ENCODE measurements at regions not wholly inside any gene's neighbourhood (a gene's known extent, or its start where the extent isn't known, plus 50 kb on each side); places are given as distances from the start of the nearest gene placed in this dataset.
A peak's percentile ranks its signal among the peaks of the same experiment; 100 is the strongest.

- Histone ChIP-seq H3K4me1 (ENCODE audit: insufficient read depth) (no peaks in the 10 kb centered on the region), H4K20me1 (ENCODE audit: insufficient read depth, poor library complexity, severe bottlenecking) (no peaks in the 10 kb centered on the region), H2AFZ (no peak overlapping the region), H3K36me3 (replicated peaks; ENCODE audit: insufficient read depth, low read depth) (no peaks in the 10 kb centered on the region), H3K79me2 (no peaks in the 10 kb centered on the region), H3K4me2 (no peak overlapping the region), H3K27me3 (no peaks in the 10 kb centered on the region), H3K9me3 (ENCODE audit: low read depth) (no peaks in the 10 kb centered on the region), H3K4me3 (no peak overlapping the region), H3K27ac (no peak overlapping the region), H3K9me2 (replicated peaks; ENCODE audit: insufficient read depth) (no peaks in the 10 kb centered on the region)
- no peak for DNase-seq (ENCODE audit: low spot score)
- no peak for TF ChIP-seq CTCF (IDR thresholded peaks at IDR 0.05; ENCODE audit: poor library complexity)
- no peak for TF ChIP-seq EZH2phosphoT487 (IDR thresholded peaks at IDR 0.05; ENCODE audit: low read depth, severe bottlenecking, unreplicated experiment)
- whole genome bisulfite sequencing (ENCODE audit: low lambda C conversion rate, missing lambda C conversion rate), result 91% methylated on average over 12 of the region's 12 CpGs
These were observed 114.9 kb upstream of the FBXL7 start for GRCh38 chr5:15385037-15385436.

GRCh38 chr5:15384581-15384980 lies 115.4 kb upstream of the FBXL7 start:
- no peaks in the 10 kb centered on the region for H3K9me3 ChIP-seq (ENCODE audit: low read depth)
- H3K36me3 ChIP-seq (replicated peaks; ENCODE audit: insufficient read depth, low read depth), result no peaks in the 10 kb centered on the region
- H3K4me3 ChIP-seq, result no peak overlapping the region
- H2AFZ ChIP-seq, result no peak overlapping the region
- 96% methylated on average over 16 of the region's 16 CpGs for WGBS (ENCODE audit: low lambda C conversion rate, missing lambda C conversion rate)
- H3K9me2 ChIP-seq (replicated peaks; ENCODE audit: insufficient read depth), result no peaks in the 10 kb centered on the region
- DNase-seq (ENCODE audit: low spot score), result no peak
- no peaks in the 10 kb centered on the region for H4K20me1 ChIP-seq (ENCODE audit: insufficient read depth, poor library complexity, severe bottlenecking)
- H3K4me1 ChIP-seq (ENCODE audit: insufficient read depth), result no peaks in the 10 kb centered on the region
- no peak overlapping the region for H3K27ac ChIP-seq
- no peak overlapping the region for H3K4me2 ChIP-seq
- H3K27me3 ChIP-seq, result no peaks in the 10 kb centered on the region
- TF ChIP-seq EZH2phosphoT487 (IDR thresholded peaks at IDR 0.05; ENCODE audit: low read depth, severe bottlenecking, unreplicated experiment) (no peak), EZH2 (IDR thresholded peaks at IDR 0.05; ENCODE audit: borderline replicate concordance) (no peak)
- no peaks in the 10 kb centered on the region for H3K79me2 ChIP-seq

GRCh38 chr5:15384176-15384575 lies 115.8 kb upstream of the FBXL7 start:
- Histone ChIP-seq H3K4me2 (no peak overlapping the region), H3K27me3 (no peaks in the 10 kb centered on the region), H3K4me3 (no peak overlapping the region), H4K20me1 (ENCODE audit: insufficient read depth, poor library complexity, severe bottlenecking) (no peaks in the 10 kb centered on the region), H3K4me1 (ENCODE audit: insufficient read depth) (no peaks in the 10 kb centered on the region), H2AFZ (no peak overlapping the region), H3K9me2 (replicated peaks; ENCODE audit: insufficient read depth) (no peaks in the 10 kb centered on the region), H3K36me3 (replicated peaks; ENCODE audit: insufficient read depth, low read depth) (no peaks in the 10 kb centered on the region), H3K9me3 (ENCODE audit: low read depth) (no peaks in the 10 kb centered on the region), H3K79me2 (no peaks in the 10 kb centered on the region), H3K27ac (no peak overlapping the region)
- 81% methylated on average over 9 of the region's 9 CpGs for WGBS (ENCODE audit: low lambda C conversion rate, missing lambda C conversion rate)
- DNase-seq (ENCODE audit: low spot score), result no peak
- TF ChIP-seq EZH2 (IDR thresholded peaks at IDR 0.05; ENCODE audit: borderline replicate concordance), result no peak
- TF ChIP-seq CTCF (IDR thresholded peaks at IDR 0.05; ENCODE audit: poor library complexity), result no peak
- no peak for TF ChIP-seq EZH2phosphoT487 (IDR thresholded peaks at IDR 0.05; ENCODE audit: low read depth, severe bottlenecking, unreplicated experiment)

- WGBS (ENCODE audit: low lambda C conversion rate, missing lambda C conversion rate), result 43% methylated on average over 1 of the region's 1 CpG
These were observed 116.5 kb upstream of the FBXL7 start for GRCh38 chr5:15383469-15383868.

More at GRCh38 chr5:15383469-15383868, 116.5 kb upstream of the FBXL7 start:
- Histone ChIP-seq H3K9me3 (ENCODE audit: low read depth) (no peaks in the 10 kb centered on the region), H4K20me1 (ENCODE audit: insufficient read depth, poor library complexity, severe bottlenecking) (no peaks in the 10 kb centered on the region), H3K79me2 (no peaks in the 10 kb centered on the region), H3K4me3 (no peak overlapping the region), H3K4me2 (no peak overlapping the region), H3K9me2 (replicated peaks; ENCODE audit: insufficient read depth) (no peaks in the 10 kb centered on the region), H2AFZ (no peak overlapping the region), H3K27ac (no peak overlapping the region), H3K36me3 (replicated peaks; ENCODE audit: insufficient read depth, low read depth) (no peaks in the 10 kb centered on the region), H3K4me1 (ENCODE audit: insufficient read depth) (no peaks in the 10 kb centered on the region), H3K27me3 (no peaks in the 10 kb centered on the region)
- DNase-seq (ENCODE audit: low spot score), result peak; percentile 35
- TF ChIP-seq CTCF (IDR thresholded peaks at IDR 0.05; ENCODE audit: poor library complexity), result peak; percentile 50
- TF ChIP-seq EZH2 (IDR thresholded peaks at IDR 0.05; ENCODE audit: borderline replicate concordance), result no peak
- TF ChIP-seq EZH2phosphoT487 (IDR thresholded peaks at IDR 0.05; ENCODE audit: low read depth, severe bottlenecking, unreplicated experiment), result no peak
